Body of pancreas (tissue), 4 donors: ENCODE measurements at regions not wholly inside any gene's neighbourhood (a gene's known extent, or its start where the extent isn't known, plus 50 kb on each side); places are given as distances from the start of the nearest gene placed in this dataset.

Source experiments
- ATAC-seq: fragments of 150-250 bp; one replicate; pipeline ENCODE4 v1.9.1; 2016
- DNase-seq, 4 donors: peaks; one replicate each; pipeline ENCODE4 v3.0.0-alpha.2; 2019
- H3K27ac ChIP-seq, 4 donors: fragments of 200-600 bp; sonication (generic); 1 replicate in 3 of 4; 2 replicates in 1 of 4; pipeline versions ENCODE4 v1.5.1 to v1.6.1; 2016 to 2019; ENCODE audit warnings: mild to moderate bottlenecking in 1 of 4, mixed read lengths in 1 of 4, moderate library complexity in 1 of 4
- H3K27me3 ChIP-seq, 2 donors: fragments of 200-600 bp; sonication (generic); one replicate each; pipeline ENCODE4 v1.6.0; 2016; ENCODE audit warnings: mild to moderate bottlenecking in 1 of 2
- H3K36me3 ChIP-seq, 2 donors: fragments of 200-600 bp; sonication (generic); replicated peaks in 1 of 2; 2 replicates each; pipeline ENCODE4 v1.5.1; 2016; ENCODE audit warnings: low read depth in 2 of 2; ENCODE audit not compliant: insufficient read depth in 1 of 2
- H3K4me1 ChIP-seq: fragments of 200-600 bp; sonication (generic); one replicate; pipeline ENCODE4 v1.6.0; 2016
- H3K4me3 ChIP-seq, 2 donors: fragments of 200-600 bp; sonication (generic); 1 replicate in 1 of 2; 2 replicates in 1 of 2; pipeline ENCODE4 v1.5.1; 2016 to 2019
- H3K9me3 ChIP-seq, 3 donors: fragments of 200-600 bp; sonication (generic); 1 replicate in 2 of 3; 2 replicates in 1 of 3; pipeline ENCODE4 v1.5.1; 2016
- POLR2A ChIP-seq, 3 donors: fragments of 450-650 bp; IDR thresholded peaks; one replicate each; pipeline ENCODE4 v1.6.1; 2016; ENCODE audit warnings: antibody characterized with exemption in 3 of 3, mild to moderate bottlenecking in 2 of 3
- WGBS, 2 donors: methylation state at CpG; one replicate each; pipeline ENCODE4 v1.1.5; 2017; 5-methylcytosine and 5-hydroxymethylcytosine counted together
- intact Hi-C: fragments of 100-400 bp; cut with DNase I; formaldehyde crosslinking; loops from one replicate; pipeline ENCODE4 v1.15.1; 2023
- TF ChIP-seq, protein P1 (sequence below), 7 experiments: fragments of 450-650 bp in 4 of 7; fragments of 200-600 bp in 3 of 7; sonication (generic) in 3 of 7; IDR thresholded peaks; one replicate each; pipeline ENCODE4 v1.5.1; 2016 to 2019; ENCODE audit warnings: antibody characterized with exemption in 7 of 7

DNA sequence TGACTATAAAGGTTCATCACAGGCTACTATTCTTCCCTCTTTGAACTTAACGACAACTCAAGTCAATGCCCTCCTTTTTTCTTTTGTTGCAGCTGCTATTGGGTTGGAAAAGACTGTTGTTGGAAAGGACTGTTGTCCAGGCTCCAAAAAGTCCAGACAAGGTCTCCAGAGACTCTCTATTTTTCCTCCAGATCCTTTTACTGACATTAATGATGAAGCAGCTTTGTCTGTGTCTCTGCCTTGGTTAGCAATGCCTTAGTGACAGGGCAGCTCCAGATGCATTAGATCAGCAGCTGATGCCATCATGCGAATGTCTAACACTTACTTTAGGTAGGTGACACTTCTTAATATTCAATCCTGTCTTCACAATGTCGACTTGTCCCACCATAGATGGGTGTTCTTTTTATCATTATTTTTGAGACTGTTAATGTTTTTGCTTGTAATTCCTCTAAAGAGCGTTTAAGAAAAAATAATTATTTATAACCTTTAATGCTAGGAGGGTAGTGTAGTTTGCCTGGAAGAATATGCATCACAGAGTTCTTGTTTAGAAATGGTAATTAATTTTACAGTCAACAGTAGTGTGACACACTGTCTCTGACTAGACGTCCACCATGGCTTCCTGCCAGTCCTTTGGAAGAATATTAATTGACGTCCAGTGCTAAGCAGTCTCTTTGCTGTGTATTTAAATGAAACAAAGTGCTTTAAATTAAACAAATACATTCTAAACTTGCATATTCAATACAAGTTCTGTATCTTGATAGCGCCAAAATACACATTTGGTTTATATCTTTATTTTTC is 492.2 kb downstream of the NR2F1-AS1 start:
- Histone ChIP-seq H3K27ac (no peak overlapping the region), H3K4me1 (no peaks in the 10 kb centered on the region), H3K9me3 (no peaks in the 10 kb centered on the region), H3K36me3 (no peaks in the 10 kb centered on the region), H3K27me3 (no peaks in the 10 kb centered on the region), H3K4me3 (no peak overlapping the region)
- DNase-seq (no peak), ATAC-seq (no peak)
- intact Hi-C loops, result no loop called here
- TF ChIP-seq, protein P1, sequence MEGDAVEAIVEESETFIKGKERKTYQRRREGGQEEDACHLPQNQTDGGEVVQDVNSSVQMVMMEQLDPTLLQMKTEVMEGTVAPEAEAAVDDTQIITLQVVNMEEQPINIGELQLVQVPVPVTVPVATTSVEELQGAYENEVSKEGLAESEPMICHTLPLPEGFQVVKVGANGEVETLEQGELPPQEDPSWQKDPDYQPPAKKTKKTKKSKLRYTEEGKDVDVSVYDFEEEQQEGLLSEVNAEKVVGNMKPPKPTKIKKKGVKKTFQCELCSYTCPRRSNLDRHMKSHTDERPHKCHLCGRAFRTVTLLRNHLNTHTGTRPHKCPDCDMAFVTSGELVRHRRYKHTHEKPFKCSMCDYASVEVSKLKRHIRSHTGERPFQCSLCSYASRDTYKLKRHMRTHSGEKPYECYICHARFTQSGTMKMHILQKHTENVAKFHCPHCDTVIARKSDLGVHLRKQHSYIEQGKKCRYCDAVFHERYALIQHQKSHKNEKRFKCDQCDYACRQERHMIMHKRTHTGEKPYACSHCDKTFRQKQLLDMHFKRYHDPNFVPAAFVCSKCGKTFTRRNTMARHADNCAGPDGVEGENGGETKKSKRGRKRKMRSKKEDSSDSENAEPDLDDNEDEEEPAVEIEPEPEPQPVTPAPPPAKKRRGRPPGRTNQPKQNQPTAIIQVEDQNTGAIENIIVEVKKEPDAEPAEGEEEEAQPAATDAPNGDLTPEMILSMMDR (IDR thresholded peaks at IDR 0.05), result no peak
- no peak for TF ChIP-seq POLR2A (IDR thresholded peaks at IDR 0.05)
- WGBS, 2 donors, result 54 to 55% methylated on average over 7 of the region's 7 CpGs

DNA sequence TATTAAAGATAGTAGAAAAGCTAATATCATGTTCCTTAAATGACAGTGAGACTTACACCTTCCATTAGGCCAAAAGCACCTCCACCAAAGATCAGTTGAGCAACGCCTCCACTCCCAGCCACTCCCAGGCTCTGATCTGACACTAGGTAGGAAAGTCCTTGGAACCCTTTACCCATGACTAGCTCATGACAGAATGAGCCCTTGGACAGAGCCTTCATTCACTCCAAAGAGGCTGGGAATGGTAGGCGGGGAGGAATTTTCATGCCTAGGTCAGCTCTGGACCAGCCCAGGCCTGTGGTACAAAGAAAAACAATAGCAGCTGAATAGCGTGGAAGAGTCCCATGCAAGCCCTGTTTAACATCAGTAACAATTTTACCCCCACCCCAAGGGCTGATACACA is 493.7 kb downstream of the NR2F1-AS1 start:
- TF ChIP-seq POLR2A (IDR thresholded peaks at IDR 0.05), result no peak
- TF ChIP-seq, protein P1 (IDR thresholded peaks at IDR 0.05), result no peak

DNA sequence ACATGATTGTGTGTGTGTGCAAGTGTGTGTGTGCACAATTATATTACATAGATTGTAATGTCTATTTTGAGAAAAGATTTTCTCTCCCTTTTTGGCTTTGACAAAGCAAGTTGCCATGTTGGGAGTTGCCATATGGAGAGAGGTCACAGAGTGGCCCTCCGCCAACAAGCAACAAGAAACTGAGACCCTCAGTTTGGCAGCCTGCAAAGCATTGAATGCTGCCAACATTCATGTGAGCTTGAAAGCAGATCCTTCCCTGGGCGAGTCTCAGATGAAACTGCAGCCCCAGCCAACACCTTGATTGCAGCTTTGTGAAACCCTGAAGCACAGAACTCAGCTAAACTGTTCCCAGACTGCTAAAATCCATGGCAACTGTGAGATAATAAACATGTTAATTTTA is 498.0 kb downstream of the NR2F1-AS1 start:
- intact Hi-C loops, result no loop called here
- WGBS, 2 donors, result 62 to 69% methylated on average over 2 of the region's 2 CpGs

More for the DNA sequence above, 493.7 kb downstream of the NR2F1-AS1 start:
- H3K36me3 ChIP-seq, result no peaks in the 10 kb centered on the region
- 81 to 85% methylated on average over 3 of the region's 3 CpGs for WGBS, 2 donors
- H3K27me3 ChIP-seq, result no peaks in the 10 kb centered on the region
- H3K27ac ChIP-seq, result no peak overlapping the region
- intact Hi-C loops, result no loop called here
- ATAC-seq (no peak), DNase-seq (no peak)
- no peaks in the 10 kb centered on the region for H3K4me1 ChIP-seq
- H3K4me3 ChIP-seq, result no peak overlapping the region
- no peaks in the 10 kb centered on the region for H3K9me3 ChIP-seq

DNA sequence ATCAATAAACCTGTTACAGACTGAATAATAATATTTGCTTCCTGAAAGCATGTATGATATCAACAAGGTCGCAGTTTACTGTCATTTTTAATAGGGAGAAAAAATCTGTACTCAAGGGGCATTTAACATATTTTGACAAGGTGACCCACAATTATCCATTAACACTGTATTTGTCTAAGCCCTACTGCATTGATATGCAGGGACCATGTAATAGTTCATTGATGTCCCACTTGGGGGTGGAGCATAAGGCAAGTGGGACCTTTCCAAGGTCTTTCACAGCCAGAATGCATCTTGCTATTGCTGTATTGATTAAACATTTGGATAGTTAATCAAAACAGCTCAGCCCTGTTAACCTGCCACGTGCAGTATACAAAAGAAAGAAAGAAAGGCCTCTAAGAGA is 502.0 kb downstream of the NR2F1-AS1 start:
- WGBS, 2 donors, result 6 to 16% methylated on average over 2 of the region's 2 CpGs
- H3K27ac ChIP-seq, result peak overlapping the region in 3 of 4 donors; percentile 60 to 69 (median 62)

More for the DNA sequence above, 498.0 kb downstream of the NR2F1-AS1 start:
- Histone ChIP-seq H3K4me3 (no peak overlapping the region), H3K27ac (no peak overlapping the region), H3K36me3 (no peaks in the 10 kb centered on the region), H3K9me3 (no peaks in the 10 kb centered on the region), H3K27me3 (no peaks in the 10 kb centered on the region), H3K4me1 (peaks cover 11% of the 10 kb centered on the region)
- DNase-seq, result no peak
- TF ChIP-seq, protein P1 (IDR thresholded peaks at IDR 0.05), result no peak
- TF ChIP-seq POLR2A (IDR thresholded peaks at IDR 0.05), result no peak
- no peak for ATAC-seq

More for the DNA sequence above, 502.0 kb downstream of the NR2F1-AS1 start:
- peaks cover 11% of the 10 kb centered on the region for H3K4me1 ChIP-seq
- peak; percentile 72 for ATAC-seq
- no peaks in the 10 kb centered on the region for H3K27me3 ChIP-seq
- H3K9me3 ChIP-seq, result no peaks in the 10 kb centered on the region
- TF ChIP-seq, protein P1 (IDR thresholded peaks at IDR 0.05), result no peak
- TF ChIP-seq POLR2A (IDR thresholded peaks at IDR 0.05), result no peak
- peak in 1 of 4 donors; percentile 19 for DNase-seq
- H3K36me3 ChIP-seq, result no peaks in the 10 kb centered on the region
- H3K4me3 ChIP-seq, result no peak overlapping the region
- intact Hi-C loops, result no loop called here
